K562 (cell line): ENCODE measurements at regions not wholly inside any gene's neighbourhood (a gene's known extent, or its start where the extent isn't known, plus 50 kb on each side); places are given as distances from the start of the nearest gene placed in this dataset.

ENCODE experiments used
- ATAC-seq: fragments of 200-7000 bp; cut with Tn5 transposase; 3 replicates; pipeline ENCODE4 v1.9.1; 2020; ENCODE audit warnings: moderate library complexity
- BruUV-seq: library from RNA; stranded (reverse); fragments of 400-500 nt; replicated peaks from 2 replicates; lab custom pipeline; 2021; lab: Mats Ljungman, UMichigan
- CTCF ChIA-PET: fragments of 300-600 bp; formaldehyde crosslinking; extraction: SDS; loops from one replicate; lab custom pipeline; 2021; ENCODE audit warnings: low intra/inter-chr PET ratio; lab: Yijun Ruan, JAX
- POLR2A ChIA-PET: fragments of 300-600, 350-650 bp; sonication (Branson Sonifier 250); formaldehyde crosslinking; extraction: SDS; loops from one replicate; lab custom pipeline; 2021; ENCODE audit warnings: antibody characterized with exemption, inconsistent platforms; lab: Yijun Ruan, JAX
- DNase-seq, 4 experiments: peaks; one replicate each; pipeline versions ENCODE4 v3.0.0 to v3.0.0-alpha.2; 2011 to 2018; ENCODE audit warnings: low spot score in 3 of 4, mixed read lengths in 3 of 4; ENCODE audit errors: extremely low read depth in 1 of 4
- FAIRE-seq: peaks from 2 replicates; lab custom pipeline; 2011; peaks lifted over from hg19 to GRCh38; lab: Jason Lieb, UNC
- H2AFZ ChIP-seq: 2 replicates; pipeline ENCODE4 v1.6.0; 2011; ENCODE audit warnings: low read depth, low read length, control low read depth, inconsistent platforms
- H3K27ac ChIP-seq: fragments of 200-600 bp; 3 replicates; pipeline ENCODE4 v1.8.0; 2011; ENCODE audit warnings: low read depth, mild to moderate bottlenecking, control low read depth, inconsistent platforms, low read length, moderate library complexity, mixed read lengths; ENCODE audit errors: extremely low read depth
- H3K27me3 ChIP-seq, 2 experiments: fragments of 300-600 bp in 1 of 2; 2 replicates in 1 of 2; 3 replicates in 1 of 2; pipeline versions ENCODE4 v1.6.0 to v1.8.0; 2011; ENCODE audit warnings: inconsistent platforms in 2 of 2, low read length in 2 of 2, mild to moderate bottlenecking in 1 of 2, mixed read lengths in 1 of 2, moderate library complexity in 1 of 2; ENCODE audit not compliant: control insufficient read depth in 2 of 2, insufficient read depth in 2 of 2
- H3K36me3 ChIP-seq: fragments of 300-600 bp; 3 replicates; pipeline ENCODE4 v1.8.0; 2011; ENCODE audit warnings: mild to moderate bottlenecking, low read length, inconsistent platforms; ENCODE audit not compliant: control insufficient read depth, insufficient read depth
- H3K4me1 ChIP-seq, 2 experiments: fragments of 200-600 bp in 1 of 2; replicated peaks in 1 of 2; 2 replicates in 1 of 2; 3 replicates in 1 of 2; pipeline versions ENCODE4 v1.5.1 to v1.8.0; 2011; ENCODE audit warnings: inconsistent platforms in 2 of 2, low read length in 2 of 2, mild to moderate bottlenecking in 1 of 2, mixed read lengths in 1 of 2, moderate library complexity in 1 of 2; ENCODE audit not compliant: control insufficient read depth in 2 of 2, insufficient read depth in 2 of 2
- H3K4me2 ChIP-seq: 2 replicates; pipeline ENCODE4 v1.6.1; 2011; ENCODE audit warnings: low read length, control low read depth, inconsistent platforms, mixed read lengths; ENCODE audit not compliant: insufficient read depth
- H3K4me3 ChIP-seq: fragments of 200-600 bp; sonication (generic), shearing (Covaris generic); 2 replicates; pipeline ENCODE4 v1.5.1; 2016; ENCODE audit warnings: control low read depth, inconsistent platforms
- H3K79me2 ChIP-seq: fragments of 200-600 bp; 3 replicates; pipeline ENCODE4 v1.8.0; 2011; ENCODE audit warnings: low read length, inconsistent platforms; ENCODE audit not compliant: control insufficient read depth, insufficient read depth
- H3K9ac ChIP-seq, 2 experiments: 2 replicates each; pipeline versions ENCODE4 v1.6.0 to v1.6.1; 2011; ENCODE audit warnings: low read depth in 2 of 2, low read length in 2 of 2, control low read depth in 1 of 2, inconsistent platforms in 1 of 2, mild to moderate bottlenecking in 1 of 2, mixed read lengths in 1 of 2; ENCODE audit not compliant: insufficient read depth in 1 of 2
- H3K9me1 ChIP-seq: one replicate; pipeline ENCODE4 v1.6.0; 2011; ENCODE audit warnings: inconsistent platforms, mild to moderate bottlenecking, low read length, moderate library complexity; ENCODE audit not compliant: control insufficient read depth, insufficient read depth
- H3K9me3 ChIP-seq: replicated peaks from 2 replicates; pipeline ENCODE4 v1.5.1; 2011; ENCODE audit warnings: low read depth, low read length, inconsistent platforms; ENCODE audit not compliant: control insufficient read depth, insufficient read depth
- H4K20me1 ChIP-seq: replicated peaks from 2 replicates; pipeline ENCODE4 v1.6.1; 2011; ENCODE audit warnings: low read length, inconsistent platforms, mixed read lengths; ENCODE audit not compliant: control insufficient read depth, insufficient read depth
- DPF2 ChIP-seq: fragments of 450-650 bp; IDR thresholded peaks from 2 replicates; pipeline ENCODE4 v1.6.1; 2016
- GABPB1 ChIP-seq: sonication (generic); formaldehyde crosslinking; IDR thresholded peaks from 2 replicates; pipeline ENCODE4 v1.8.0; 2022; ENCODE audit warnings: mild to moderate bottlenecking, missing genetic modification reagents
- GTF2E2 ChIP-seq: fragments of 200-800 bp; sonication (Bioruptor generic); IDR thresholded peaks from 2 replicates; pipeline ENCODE4 v1.6.1; 2016; ENCODE audit warnings: missing genetic modification characterization, missing compliant biosample characterization
- GTF3C2 ChIP-seq: IDR thresholded peaks from 3 replicates; pipeline ENCODE4 v1.6.1; 2011; ENCODE audit warnings: borderline replicate concordance, mild to moderate bottlenecking, moderate library complexity; ENCODE audit not compliant: insufficient read length; ENCODE audit errors: extremely low read depth
- PHF8 ChIP-seq: fragments of 200-600 bp; sonication (generic); IDR thresholded peaks from 2 replicates; pipeline ENCODE4 v1.6.1; 2012; ENCODE audit warnings: mixed run types, mild to moderate bottlenecking, inconsistent platforms, low read length, moderate library complexity, borderline replicate concordance
- RFX1 ChIP-seq: fragments of 450-650 bp; IDR thresholded peaks from 2 replicates; pipeline ENCODE4 v1.6.1; 2016; ENCODE audit warnings: mild to moderate bottlenecking, moderate library complexity
- SRSF7 ChIP-seq: fragments of 200-400 bp; formaldehyde crosslinking; optimal IDR thresholded peaks from 2 replicates; pipeline ENCODE3; 2017; ENCODE audit warnings: mild to moderate bottlenecking, low read depth, low read length
- TCF3 ChIP-seq: sonication (generic); formaldehyde crosslinking; IDR thresholded peaks from 2 replicates; pipeline ENCODE4 v1.4.0; 2020; ENCODE audit warnings: mild to moderate bottlenecking, missing genetic modification reagents
- ZBTB11 ChIP-seq, 3 experiments: fragments of 200-800 bp in 1 of 3; fragments of 250-450 bp in 1 of 3; fragments of 450-650 bp in 1 of 3; sonication (Bioruptor Pico) in 1 of 3; sonication (Bioruptor generic) in 1 of 3; formaldehyde crosslinking in 1 of 3; IDR thresholded peaks; 2 replicates each; pipeline versions ENCODE4 v1.6.1 to v1.8.0; 2016 to 2022; ENCODE audit warnings: mild to moderate bottlenecking in 2 of 3, missing genetic modification characterization in 2 of 3, missing compliant biosample characterization in 1 of 3, moderate library complexity in 1 of 3
- ZFP36 ChIP-seq: fragments of 150-350 bp; IDR thresholded peaks from 2 replicates; pipeline ENCODE4 v1.6.1; 2018; ENCODE audit warnings: low read length, low read depth; ENCODE audit not compliant: partially characterized antibody
- WGBS: fragments of 100-300 bp; shearing (Covaris generic); methylation state at CpG from one replicate; pipeline ENCODE4 v1.1.6; 2016; ENCODE audit warnings: low coverage, mixed read lengths; ENCODE audit not compliant: insufficient coverage; ENCODE audit errors: missing lambda C conversion rate; 5-methylcytosine and 5-hydroxymethylcytosine counted together
- in situ Hi-C: fragments of 300-500 bp; cut with MboI; formaldehyde crosslinking; loops from 4 replicates; pipeline ENCODE4 v1.15.0; 2018; ENCODE audit warnings: inconsistent platforms, mixed read lengths
- intact Hi-C: fragments of 100-400 bp; cut with micrococcal nuclease; formaldehyde crosslinking; loops from 2 replicates; pipeline ENCODE4 v1.14.2; 2022

- DNase-seq, result no peak
- H3K9ac ChIP-seq, result no peak overlapping the region
- WGBS, result 0% methylated on average over 14 of the region's 14 CpGs
- H3K9me1 ChIP-seq, result no peaks in the 10 kb centered on the region
- in situ Hi-C loops, result no loop called here
- H4K20me1 ChIP-seq, result no peaks in the 10 kb centered on the region
- H3K4me3 ChIP-seq, result no peak overlapping the region
- ChIA-PET POLR2A (no interaction called here), CTCF (no interaction called here)
- H3K27ac ChIP-seq, result no peak overlapping the region
- H3K36me3 ChIP-seq, result no peaks in the 10 kb centered on the region
- H3K9me3 ChIP-seq, result no peaks in the 10 kb centered on the region
- no peak overlapping the region for H3K4me2 ChIP-seq
- intact Hi-C loops, result no loop called here
- ATAC-seq, result no peak
- H3K4me1 ChIP-seq, result no peaks in the 10 kb centered on the region
- no peaks in the 10 kb centered on the region for H3K79me2 ChIP-seq
- peaks cover 0 to 5% of the 10 kb centered on the region in 2 experiments; a peak in 1 of 5 replicates for H3K27me3 ChIP-seq
- FAIRE-seq, result no peak
- no TSS peak for BruUV-seq
- no peak overlapping the region for H2AFZ ChIP-seq
- TF ChIP-seq ZFP36 (no peak), PHF8 (no peak), GTF3C2 (no peak), ZBTB11 (CRISPR knock-in tag; IDR thresholded peaks at IDR 0.05) (no peak), RFX1 (no peak), DPF2 (no peak), GABPB1 (CRISPR knock-in tag) (no peak), SRSF7 (no peak), GTF2E2 (tag) (no peak), TCF3 (CRISPR knock-in tag) (no peak)
Observed at GRCh38 chr11:130726234-130727037, 189.8 kb downstream of the SNX19 start.
